MM.1S (cell line): ENCODE measurements at regions not wholly inside any gene's neighbourhood (a gene's known extent, or its start where the extent isn't known, plus 50 kb on each side); places are given as distances from the start of the nearest gene placed in this dataset.

Experiments
- EZH2 ChIP-seq: fragments of 300-600 bp; sonication (generic); optimal IDR thresholded peaks from 2 replicates; pipeline ENCODE3; 2017; ENCODE audit warnings: low read depth, mild to moderate bottlenecking, antibody characterized with exemption, low read length, mixed read lengths
- EZH2phosphoT487 ChIP-seq: fragments of 300-600 bp; sonication (generic); IDR thresholded peaks from 2 replicates; pipeline ENCODE4 v1.6.1; 2018; ENCODE audit warnings: antibody characterized with exemption, low read length
- TF ChIP-seq, protein P1 (sequence below): fragments of 300-600 bp; sonication (generic); IDR thresholded peaks from 2 replicates; pipeline ENCODE4 v1.5.1; 2016; ENCODE audit warnings: antibody characterized with exemption, low read length, mixed read lengths

DNA sequence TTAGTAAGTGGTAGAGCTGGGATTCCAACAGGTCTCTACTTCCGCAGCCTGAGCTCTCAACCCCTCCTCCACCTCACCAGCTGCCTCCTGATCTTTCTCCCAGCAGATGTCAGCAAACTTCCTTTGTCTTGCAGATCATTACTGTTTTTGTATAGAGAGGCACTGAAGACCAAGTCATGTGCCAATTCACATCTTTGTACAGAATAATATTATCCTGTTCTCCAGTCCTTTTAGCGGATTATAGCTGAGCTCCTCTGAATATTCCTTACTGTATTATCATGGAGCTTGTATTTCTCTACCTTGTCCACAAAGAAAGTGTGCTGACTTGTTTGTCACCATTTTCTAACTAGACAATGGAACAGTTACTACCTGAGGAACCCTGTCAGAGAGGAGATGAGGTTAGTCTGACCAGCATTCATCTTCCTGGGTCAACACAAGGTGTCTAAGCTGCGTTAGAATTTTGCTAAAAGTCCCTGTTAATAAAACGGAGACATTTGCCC lies 142.3 kb upstream of the ARHGAP5 start:
- TF ChIP-seq EZH2 = no peak
- TF ChIP-seq, protein P1, sequence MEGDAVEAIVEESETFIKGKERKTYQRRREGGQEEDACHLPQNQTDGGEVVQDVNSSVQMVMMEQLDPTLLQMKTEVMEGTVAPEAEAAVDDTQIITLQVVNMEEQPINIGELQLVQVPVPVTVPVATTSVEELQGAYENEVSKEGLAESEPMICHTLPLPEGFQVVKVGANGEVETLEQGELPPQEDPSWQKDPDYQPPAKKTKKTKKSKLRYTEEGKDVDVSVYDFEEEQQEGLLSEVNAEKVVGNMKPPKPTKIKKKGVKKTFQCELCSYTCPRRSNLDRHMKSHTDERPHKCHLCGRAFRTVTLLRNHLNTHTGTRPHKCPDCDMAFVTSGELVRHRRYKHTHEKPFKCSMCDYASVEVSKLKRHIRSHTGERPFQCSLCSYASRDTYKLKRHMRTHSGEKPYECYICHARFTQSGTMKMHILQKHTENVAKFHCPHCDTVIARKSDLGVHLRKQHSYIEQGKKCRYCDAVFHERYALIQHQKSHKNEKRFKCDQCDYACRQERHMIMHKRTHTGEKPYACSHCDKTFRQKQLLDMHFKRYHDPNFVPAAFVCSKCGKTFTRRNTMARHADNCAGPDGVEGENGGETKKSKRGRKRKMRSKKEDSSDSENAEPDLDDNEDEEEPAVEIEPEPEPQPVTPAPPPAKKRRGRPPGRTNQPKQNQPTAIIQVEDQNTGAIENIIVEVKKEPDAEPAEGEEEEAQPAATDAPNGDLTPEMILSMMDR = no peak
- no peak for TF ChIP-seq EZH2phosphoT487
